HCT116 (cell line): ENCODE measurements at regions not wholly inside any gene's neighbourhood (a gene's known extent, or its start where the extent isn't known, plus 50 kb on each side); places are given as distances from the start of the nearest gene placed in this dataset.

Source experiments
- ATAC-seq: fragments of 200-7000 bp; cut with Tn5 transposase; 2 replicates; pipeline ENCODE4 v1.9.1; 2020; ENCODE audit warnings: mild to moderate bottlenecking, moderate library complexity
- BruUV-seq: library from RNA; stranded (reverse); fragments of 400-500 nt; replicated peaks from 2 replicates; lab custom pipeline; 2021; lab: Mats Ljungman, UMichigan
- CTCF ChIA-PET: fragments of 300-600 bp; sonication (Branson Sonifier 250); formaldehyde crosslinking; loops from one replicate; lab custom pipeline; 2021; ENCODE audit warnings: antibody characterized with exemption; lab: Charles Lee
- POLR2A ChIA-PET: fragments of 300-600, 350-600 bp; sonication (Branson Sonifier 250); formaldehyde crosslinking; loops from one replicate; lab custom pipeline; 2021; ENCODE audit warnings: antibody characterized with exemption; lab: Charles Lee
- RAD21 ChIA-PET, 2 experiments: fragments of 300-600 bp; sonication (Branson Sonifier 250); formaldehyde crosslinking; loops; one replicate each; lab custom pipeline; 2023; ENCODE audit warnings: low total read pairs in 2 of 2; ENCODE audit not compliant: uncharacterized antibody in 2 of 2, unreplicated experiment in 2 of 2, low non-redundant PET in 1 of 2; lab: Charles Lee
- DNase-seq: peaks from one replicate; pipeline ENCODE4 v3.0.0-alpha.2; 2010; ENCODE audit warnings: low read depth, low spot score
- H2AFZ ChIP-seq: fragments of 200-600 bp; shearing (Covaris generic), sonication (generic); 2 replicates; pipeline ENCODE4 v1.6.1; 2017; ENCODE audit warnings: low read depth, mixed run types, mixed read lengths, antibody characterized with exemption, low read length; ENCODE audit not compliant: poor library complexity, severe bottlenecking
- H3K27ac ChIP-seq: 2 replicates; pipeline ENCODE4 v1.5.1; 2012; ENCODE audit warnings: low read depth, low read length
- H3K27me3 ChIP-seq: fragments of 200-600 bp; sonication (generic); 2 replicates; pipeline ENCODE4 v1.6.1; 2016; ENCODE audit warnings: mixed run types, low read length, mixed read lengths; ENCODE audit not compliant: insufficient read depth
- H3K36me3 ChIP-seq, 2 experiments: fragments of 200-500 bp in 1 of 2; fragments of 200-600 bp in 1 of 2; sonication (Bioruptor generic) in 1 of 2; sonication (generic) in 1 of 2; 2 replicates each; pipeline versions ENCODE4 v1.5.1 to v1.6.1; 2014 to 2016; ENCODE audit warnings: low read length in 2 of 2, inconsistent platforms in 1 of 2, mixed read lengths in 1 of 2, mixed run types in 1 of 2; ENCODE audit not compliant: insufficient read depth in 2 of 2, control insufficient read depth in 1 of 2
- H3K4me1 ChIP-seq, 2 experiments: fragments of 200-600 bp in 1 of 2; sonication (generic) in 1 of 2; 2 replicates each; pipeline versions ENCODE4 v1.5.1 to v1.6.1; 2012 to 2017; ENCODE audit warnings: low read length in 2 of 2, inconsistent platforms in 1 of 2, mild to moderate bottlenecking in 1 of 2, mixed read lengths in 1 of 2, mixed run types in 1 of 2, moderate library complexity in 1 of 2; ENCODE audit not compliant: insufficient read depth in 2 of 2, control insufficient read depth in 1 of 2
- H3K4me2 ChIP-seq: fragments of 200-600 bp; sonication (generic); 2 replicates; pipeline ENCODE4 v1.6.1; 2017; ENCODE audit warnings: mixed run types, low read length, mixed read lengths
- H3K4me3 ChIP-seq, 2 experiments: fragments of 200-600 bp in 1 of 2; sonication (generic) in 1 of 2; replicated peaks in 1 of 2; 2 replicates each; pipeline ENCODE4 v1.5.1; 2011 to 2016; ENCODE audit warnings: low read length in 2 of 2, control low read depth in 1 of 2, low read depth in 1 of 2, mild to moderate bottlenecking in 1 of 2, mixed read lengths in 1 of 2, mixed run types in 1 of 2
- H3K79me2 ChIP-seq: fragments of 200-600 bp; sonication (generic); 2 replicates; pipeline ENCODE4 v1.6.1; 2017; ENCODE audit warnings: mild to moderate bottlenecking, mixed run types, low read length, moderate library complexity, mixed read lengths; ENCODE audit not compliant: insufficient read depth
- H3K9ac ChIP-seq: fragments of 200-600 bp; sonication (generic); 2 replicates; pipeline ENCODE4 v1.6.1; 2016; ENCODE audit warnings: low read length, mixed read lengths
- H3K9me2 ChIP-seq: fragments of 200-600 bp; sonication (generic), shearing (Covaris generic); 2 replicates; pipeline ENCODE4 v1.6.1; 2017; ENCODE audit warnings: mixed run types, mild to moderate bottlenecking, moderate library complexity; ENCODE audit not compliant: insufficient read depth
- H3K9me3 ChIP-seq, 2 experiments: fragments of 200-500 bp in 1 of 2; fragments of 200-600 bp in 1 of 2; sonication (Bioruptor generic) in 1 of 2; sonication (generic) in 1 of 2; 2 replicates each; pipeline ENCODE4 v1.6.1; 2014 to 2017; ENCODE audit warnings: low read length in 2 of 2, mixed read lengths in 2 of 2, inconsistent platforms in 1 of 2, low read depth in 1 of 2, mild to moderate bottlenecking in 1 of 2, mixed run types in 1 of 2, moderate library complexity in 1 of 2; ENCODE audit not compliant: control insufficient read depth in 1 of 2, insufficient read depth in 1 of 2
- H4K20me1 ChIP-seq: fragments of 200-600 bp; sonication (generic), shearing (Covaris generic); 2 replicates; pipeline ENCODE4 v1.6.1; 2017; ENCODE audit warnings: mixed run types, mild to moderate bottlenecking, moderate library complexity; ENCODE audit not compliant: insufficient read depth
- CEBPB ChIP-seq: IDR thresholded peaks from 2 replicates; pipeline ENCODE4 v1.6.1; 2012; ENCODE audit warnings: low read depth
- POLR2AphosphoS5 ChIP-seq: IDR thresholded peaks from 2 replicates; pipeline ENCODE4 v1.6.1; 2011; ENCODE audit warnings: mild to moderate bottlenecking, low read depth, low read length, moderate library complexity
- SIN3A ChIP-seq: IDR thresholded peaks from 2 replicates; pipeline ENCODE4 v1.6.1; 2012; ENCODE audit warnings: low read depth
- TCF7L2 ChIP-seq: IDR thresholded peaks from 2 replicates; pipeline ENCODE4 v1.7.0; 2011; ENCODE audit warnings: borderline replicate concordance, inconsistent platforms; ENCODE audit not compliant: insufficient read depth, insufficient read length; ENCODE audit errors: extremely low read depth
- intact Hi-C: fragments of 100-400 bp; cut with micrococcal nuclease; formaldehyde crosslinking; loops from 2 replicates; pipeline ENCODE4 v1.10.0; 2022
- TF ChIP-seq, protein P1 (sequence below): IDR thresholded peaks from 2 replicates; pipeline ENCODE4 v1.6.1; 2012; ENCODE audit warnings: low read depth

DNA sequence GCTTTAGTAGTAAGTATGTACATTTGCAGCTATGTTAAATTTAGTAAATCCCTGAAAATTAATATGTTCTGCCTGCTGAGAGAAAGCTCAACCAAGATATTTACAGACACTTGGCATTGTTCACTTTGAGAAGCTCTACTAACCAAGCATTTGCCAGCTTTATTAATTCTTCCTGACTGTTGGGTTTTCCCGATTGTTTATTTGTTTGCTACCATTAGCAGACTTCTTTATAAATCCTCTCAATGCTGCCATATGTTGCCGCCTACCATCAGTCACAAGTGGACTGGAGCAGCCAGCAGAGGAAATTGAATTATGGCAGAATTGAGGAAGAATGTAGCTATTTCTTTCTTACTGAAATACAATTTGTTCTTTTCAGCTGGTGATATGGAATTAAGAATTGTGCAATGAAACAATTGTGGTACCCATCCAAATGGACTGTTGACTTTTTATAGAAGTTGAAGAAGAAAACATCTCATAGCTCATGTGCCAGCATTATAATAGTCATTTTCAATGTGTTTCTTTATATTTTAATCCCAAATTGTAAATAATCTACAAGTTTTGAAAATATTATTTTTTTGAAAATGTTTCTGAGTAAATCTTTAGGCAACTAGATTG, 588.7 kb upstream of the CDH6 start:
- BruUV-seq = no TSS peak
- POLR2A ChIA-PET = no interaction called here
- intact Hi-C loops = no loop called here

More for the DNA sequence above, 588.7 kb upstream of the CDH6 start:
- TF ChIP-seq POLR2AphosphoS5 = no peak
- TF ChIP-seq TCF7L2 = no peak
- no peak for TF ChIP-seq SIN3A
- TF ChIP-seq, protein P1, sequence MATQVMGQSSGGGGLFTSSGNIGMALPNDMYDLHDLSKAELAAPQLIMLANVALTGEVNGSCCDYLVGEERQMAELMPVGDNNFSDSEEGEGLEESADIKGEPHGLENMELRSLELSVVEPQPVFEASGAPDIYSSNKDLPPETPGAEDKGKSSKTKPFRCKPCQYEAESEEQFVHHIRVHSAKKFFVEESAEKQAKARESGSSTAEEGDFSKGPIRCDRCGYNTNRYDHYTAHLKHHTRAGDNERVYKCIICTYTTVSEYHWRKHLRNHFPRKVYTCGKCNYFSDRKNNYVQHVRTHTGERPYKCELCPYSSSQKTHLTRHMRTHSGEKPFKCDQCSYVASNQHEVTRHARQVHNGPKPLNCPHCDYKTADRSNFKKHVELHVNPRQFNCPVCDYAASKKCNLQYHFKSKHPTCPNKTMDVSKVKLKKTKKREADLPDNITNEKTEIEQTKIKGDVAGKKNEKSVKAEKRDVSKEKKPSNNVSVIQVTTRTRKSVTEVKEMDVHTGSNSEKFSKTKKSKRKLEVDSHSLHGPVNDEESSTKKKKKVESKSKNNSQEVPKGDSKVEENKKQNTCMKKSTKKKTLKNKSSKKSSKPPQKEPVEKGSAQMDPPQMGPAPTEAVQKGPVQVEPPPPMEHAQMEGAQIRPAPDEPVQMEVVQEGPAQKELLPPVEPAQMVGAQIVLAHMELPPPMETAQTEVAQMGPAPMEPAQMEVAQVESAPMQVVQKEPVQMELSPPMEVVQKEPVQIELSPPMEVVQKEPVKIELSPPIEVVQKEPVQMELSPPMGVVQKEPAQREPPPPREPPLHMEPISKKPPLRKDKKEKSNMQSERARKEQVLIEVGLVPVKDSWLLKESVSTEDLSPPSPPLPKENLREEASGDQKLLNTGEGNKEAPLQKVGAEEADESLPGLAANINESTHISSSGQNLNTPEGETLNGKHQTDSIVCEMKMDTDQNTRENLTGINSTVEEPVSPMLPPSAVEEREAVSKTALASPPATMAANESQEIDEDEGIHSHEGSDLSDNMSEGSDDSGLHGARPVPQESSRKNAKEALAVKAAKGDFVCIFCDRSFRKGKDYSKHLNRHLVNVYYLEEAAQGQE = no peak
- no peak for TF ChIP-seq CEBPB
- no peaks in the 10 kb centered on the region for H3K9me2 ChIP-seq
- H3K9me3 ChIP-seq = peaks cover 13 to 15% of the 10 kb centered on the region in 2 experiments; a peak in 3 of 4 replicates
- no peaks in the 10 kb centered on the region for H3K27me3 ChIP-seq
- no peaks in the 10 kb centered on the region for H3K79me2 ChIP-seq
- H3K36me3 ChIP-seq = no peaks in the 10 kb centered on the region
- DNase-seq (no peak), ATAC-seq (no peak)
- RAD21 ChIA-PET = no interaction called here
- H3K9ac ChIP-seq = no peak overlapping the region
- H3K4me3 ChIP-seq = no peak overlapping the region
- no peaks in the 10 kb centered on the region for H3K4me1 ChIP-seq
- CTCF ChIA-PET = no interaction called here
- H3K27ac ChIP-seq = no peak overlapping the region
- no peak overlapping the region for H3K4me2 ChIP-seq
- H2AFZ ChIP-seq = no peak overlapping the region
- no peaks in the 10 kb centered on the region for H4K20me1 ChIP-seq
